Brain microvascular endothelial cell (primary cell): ENCODE measurements at regions not wholly inside any gene's neighbourhood (a gene's known extent, or its start where the extent isn't known, plus 50 kb on each side); places are given as distances from the start of the nearest gene placed in this dataset.

Experiments used
- DNase-seq: peaks from one replicate; pipeline ENCODE4 v3.0.0-alpha.2; 2020
- H3K27ac ChIP-seq: fragments of 250-450 bp; sonication (Bioruptor Pico); 2 replicates; pipeline ENCODE4 v1.5.1; 2020; ENCODE audit warnings: mild to moderate bottlenecking, moderate library complexity
- H3K27me3 ChIP-seq: fragments of 250-450 bp; sonication (Bioruptor Pico); replicated peaks from 2 replicates; pipeline ENCODE4 v1.5.1; 2020; ENCODE audit warnings: mild to moderate bottlenecking
- H3K36me3 ChIP-seq: fragments of 250-450 bp; sonication (Bioruptor Pico); replicated peaks from 2 replicates; pipeline ENCODE4 v1.5.1; 2020; ENCODE audit warnings: mild to moderate bottlenecking
- H3K4me3 ChIP-seq: 2 replicates; pipeline ENCODE4 v1.5.1; 2011; ENCODE audit warnings: low read depth, mild to moderate bottlenecking, control low read depth, low read length, moderate library complexity
- in situ Hi-C: cut with HindIII; loops from 2 replicates; pipeline ENCODE4 v1.10.0; 2017; ENCODE audit warnings: low sequenced_read_pairs, low pct_ligation_motif_present
- TF ChIP-seq, protein P1 (sequence below): IDR thresholded peaks from 2 replicates; pipeline ENCODE4 v1.5.1; 2011; ENCODE audit warnings: low read depth, mild to moderate bottlenecking, moderate library complexity, low read length, control low read depth, inconsistent platforms; ENCODE audit errors: missing control alignments

DNA sequence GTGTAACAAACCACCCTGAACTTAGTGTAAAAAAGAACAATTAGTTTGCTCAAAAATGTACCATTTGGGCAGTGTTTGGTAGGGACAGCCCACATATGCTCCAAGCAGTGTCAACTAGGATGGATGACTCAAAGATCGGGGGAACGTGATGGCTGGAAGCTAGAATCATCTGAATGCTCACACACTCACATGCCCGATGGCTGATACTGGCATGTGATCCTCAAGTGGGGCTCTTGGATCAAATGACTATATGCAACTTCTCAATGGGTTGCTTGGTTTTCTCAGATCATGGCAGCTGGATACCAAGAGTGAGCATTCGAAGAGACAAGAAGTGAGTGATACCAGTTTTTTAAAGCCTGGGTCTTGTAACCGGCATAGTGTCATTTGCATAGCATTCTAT lies 335.9 kb upstream of the KCNMB2 start:
- DNase-seq, result no peak
- no peak overlapping the region for H3K4me3 ChIP-seq
- H3K27ac ChIP-seq, result no peak overlapping the region
- no peaks in the 10 kb centered on the region for H3K36me3 ChIP-seq
- TF ChIP-seq, protein P1, sequence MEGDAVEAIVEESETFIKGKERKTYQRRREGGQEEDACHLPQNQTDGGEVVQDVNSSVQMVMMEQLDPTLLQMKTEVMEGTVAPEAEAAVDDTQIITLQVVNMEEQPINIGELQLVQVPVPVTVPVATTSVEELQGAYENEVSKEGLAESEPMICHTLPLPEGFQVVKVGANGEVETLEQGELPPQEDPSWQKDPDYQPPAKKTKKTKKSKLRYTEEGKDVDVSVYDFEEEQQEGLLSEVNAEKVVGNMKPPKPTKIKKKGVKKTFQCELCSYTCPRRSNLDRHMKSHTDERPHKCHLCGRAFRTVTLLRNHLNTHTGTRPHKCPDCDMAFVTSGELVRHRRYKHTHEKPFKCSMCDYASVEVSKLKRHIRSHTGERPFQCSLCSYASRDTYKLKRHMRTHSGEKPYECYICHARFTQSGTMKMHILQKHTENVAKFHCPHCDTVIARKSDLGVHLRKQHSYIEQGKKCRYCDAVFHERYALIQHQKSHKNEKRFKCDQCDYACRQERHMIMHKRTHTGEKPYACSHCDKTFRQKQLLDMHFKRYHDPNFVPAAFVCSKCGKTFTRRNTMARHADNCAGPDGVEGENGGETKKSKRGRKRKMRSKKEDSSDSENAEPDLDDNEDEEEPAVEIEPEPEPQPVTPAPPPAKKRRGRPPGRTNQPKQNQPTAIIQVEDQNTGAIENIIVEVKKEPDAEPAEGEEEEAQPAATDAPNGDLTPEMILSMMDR, result no peak
- H3K27me3 ChIP-seq, result no peaks in the 10 kb centered on the region
- in situ Hi-C loops, result no loop called here

- TF ChIP-seq, protein P1, result no peak
- DNase-seq, result no peak
- Histone ChIP-seq H3K36me3 (no peaks in the 10 kb centered on the region), H3K4me3 (no peak overlapping the region), H3K27ac (no peak overlapping the region), H3K27me3 (no peaks in the 10 kb centered on the region)
- in situ Hi-C loops, result no loop called here
Measured at GRCh38 chr3:178201714-178202113, 334.5 kb upstream of the KCNMB2 start.

- TF ChIP-seq, protein P1, result no peak
- Histone ChIP-seq H3K27ac (no peak overlapping the region), H3K36me3 (no peaks in the 10 kb centered on the region), H3K27me3 (no peaks in the 10 kb centered on the region), H3K4me3 (no peak overlapping the region)
- in situ Hi-C loops, result no loop called here
- DNase-seq, result no peak
Measured at GRCh38 chr3:178202194-178202593, 334.0 kb upstream of the KCNMB2 start.

DNA sequence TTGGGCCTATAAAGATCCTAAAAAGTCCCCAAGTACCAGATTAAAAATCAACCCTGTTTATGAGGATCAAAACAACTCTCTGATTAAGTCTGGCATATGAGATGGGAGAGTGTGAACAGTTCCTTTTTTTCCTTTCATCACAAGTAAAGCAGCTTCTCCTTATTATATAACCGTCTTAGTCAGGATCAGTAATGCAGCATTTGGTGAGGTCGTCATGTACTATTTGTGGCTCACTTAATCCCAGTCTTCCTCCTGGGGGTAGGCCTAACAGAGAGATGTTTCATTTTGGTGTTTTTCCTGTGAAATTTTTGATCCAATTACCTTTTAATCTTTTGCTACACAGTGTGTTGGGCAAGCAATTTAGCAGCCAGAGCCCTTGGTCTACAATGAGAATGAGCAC lies 333.1 kb upstream of the KCNMB2 start:
- H3K27me3 ChIP-seq, result no peaks in the 10 kb centered on the region
- DNase-seq, result no peak
- TF ChIP-seq, protein P1, result no peak
- no peak overlapping the region for H3K27ac ChIP-seq
- in situ Hi-C loops, result no loop called here
- no peak overlapping the region for H3K4me3 ChIP-seq
- H3K36me3 ChIP-seq, result no peaks in the 10 kb centered on the region

DNA sequence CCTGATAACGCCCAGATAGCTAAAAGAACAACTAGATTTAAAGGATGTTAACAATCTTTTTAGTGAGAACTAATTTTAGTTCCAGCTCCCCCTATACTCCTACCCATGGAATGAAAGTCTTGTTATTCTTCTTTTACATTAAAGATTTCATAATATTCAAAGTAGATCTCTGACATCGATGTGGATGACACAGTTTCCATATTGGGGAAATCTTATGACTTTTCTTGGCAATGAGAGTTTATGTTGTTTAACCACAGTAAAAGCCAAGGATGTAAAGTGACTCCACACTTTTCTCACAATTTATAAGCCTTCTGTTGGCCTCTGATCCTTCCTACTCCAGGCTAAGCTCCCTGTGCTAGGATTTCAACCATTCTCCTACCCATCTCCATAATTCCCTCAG lies 332.6 kb upstream of the KCNMB2 start:
- DNase-seq, result no peak
- no peaks in the 10 kb centered on the region for H3K36me3 ChIP-seq
- no peak overlapping the region for H3K4me3 ChIP-seq
- TF ChIP-seq, protein P1, result no peak
- no peak overlapping the region for H3K27ac ChIP-seq
- no peaks in the 10 kb centered on the region for H3K27me3 ChIP-seq
- in situ Hi-C loops, result no loop called here

DNA sequence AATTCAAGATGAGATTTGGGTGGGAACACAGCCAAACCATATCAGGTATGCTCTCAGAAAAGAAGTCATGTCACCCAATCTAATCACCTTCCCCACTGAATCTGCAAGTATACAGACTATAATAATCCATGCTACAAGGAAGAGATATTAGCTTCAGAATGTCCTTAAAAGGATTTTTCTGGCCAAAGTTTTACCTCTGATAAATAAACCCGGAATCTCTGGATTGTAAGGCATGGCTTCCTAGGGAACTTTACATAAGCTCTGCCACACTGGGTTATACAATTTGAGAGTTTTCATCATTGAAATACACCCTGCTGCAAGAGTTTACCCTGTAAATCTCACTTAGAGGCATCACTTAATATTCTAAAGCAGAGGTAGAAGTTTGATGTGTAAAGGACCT lies 330.5 kb upstream of the KCNMB2 start:
- TF ChIP-seq, protein P1, result no peak
- DNase-seq, result no peak
- H3K4me3 ChIP-seq, result no peak overlapping the region
- no peak overlapping the region for H3K27ac ChIP-seq
- H3K27me3 ChIP-seq, result no peaks in the 10 kb centered on the region
- in situ Hi-C loops, result no loop called here
- H3K36me3 ChIP-seq, result no peaks in the 10 kb centered on the region
